Astrocyte (in vitro differentiated cells and primary cell): ENCODE measurements at regions not wholly inside any gene's neighbourhood (a gene's known extent, or its start where the extent isn't known, plus 50 kb on each side); places are given as distances from the start of the nearest gene placed in this dataset.

Experiments
- DNase-seq: peaks from one replicate; pipeline ENCODE4 v3.0.0-alpha.2; 2010; ENCODE audit warnings: low read depth
- FAIRE-seq: peaks from 2 replicates; lab custom pipeline; 2011; peaks lifted over from hg19 to GRCh38; lab: Jason Lieb, UNC
- H2AFZ ChIP-seq: 2 replicates; pipeline ENCODE4 v1.6.0; 2012; ENCODE audit warnings: low read depth, low read length, inconsistent platforms
- H3K27ac ChIP-seq: 2 replicates; pipeline ENCODE4 v1.5.1; 2011; ENCODE audit warnings: low read depth, low read length, inconsistent platforms
- H3K27me3 ChIP-seq: 2 replicates; pipeline ENCODE4 v1.6.0; 2011; ENCODE audit warnings: low read length, inconsistent platforms; ENCODE audit not compliant: insufficient read depth
- H3K36me3 ChIP-seq: 2 replicates; pipeline ENCODE4 v1.5.1; 2011; ENCODE audit warnings: low read length, inconsistent platforms; ENCODE audit not compliant: insufficient read depth
- H3K4me1 ChIP-seq: 2 replicates; pipeline ENCODE4 v1.5.1; 2011; ENCODE audit warnings: low read length, inconsistent platforms; ENCODE audit not compliant: insufficient read depth
- H3K4me2 ChIP-seq: 2 replicates; pipeline ENCODE4 v1.6.0; 2012; ENCODE audit warnings: low read length, inconsistent platforms
- H3K4me3 ChIP-seq: 2 replicates; pipeline ENCODE4 v1.5.1; 2011; ENCODE audit warnings: low read depth, mild to moderate bottlenecking, low read length, inconsistent platforms; ENCODE audit not compliant: insufficient read depth
- H3K79me2 ChIP-seq: 2 replicates; pipeline ENCODE4 v1.6.0; 2012; ENCODE audit warnings: mild to moderate bottlenecking, low read length, inconsistent platforms; ENCODE audit not compliant: insufficient read depth
- H3K9ac ChIP-seq: 2 replicates; pipeline ENCODE4 v1.6.0; 2012; ENCODE audit warnings: mild to moderate bottlenecking, low read length, inconsistent platforms
- H3K9me3 ChIP-seq: 2 replicates; pipeline ENCODE4 v1.5.1; 2012; ENCODE audit warnings: low read depth, mild to moderate bottlenecking, low read length, inconsistent platforms; ENCODE audit not compliant: insufficient read depth
- H4K20me1 ChIP-seq: 2 replicates; pipeline ENCODE4 v1.6.0; 2012; ENCODE audit warnings: low read length, inconsistent platforms; ENCODE audit not compliant: insufficient read depth
- H3K27ac Mint-ChIP-seq: one replicate; pipeline ENCODE4 v1.8.0; 2021; ENCODE audit warnings: mild to moderate bottlenecking, mixed read lengths; ENCODE audit not compliant: unreplicated experiment
- H3K27me3 Mint-ChIP-seq: one replicate; pipeline ENCODE4 v1.8.0; 2021; ENCODE audit warnings: low read depth, mixed read lengths; ENCODE audit not compliant: unreplicated experiment
- H3K36me3 Mint-ChIP-seq: one replicate; pipeline ENCODE4 v1.8.0; 2021; ENCODE audit warnings: low read depth, mixed read lengths; ENCODE audit not compliant: unreplicated experiment
- H3K4me1 Mint-ChIP-seq: one replicate; pipeline ENCODE4 v1.8.0; 2021; ENCODE audit warnings: low read depth, mixed read lengths; ENCODE audit not compliant: unreplicated experiment
- H3K4me3 Mint-ChIP-seq: one replicate; pipeline ENCODE4 v1.8.0; 2021; ENCODE audit warnings: mild to moderate bottlenecking, moderate library complexity, mixed read lengths; ENCODE audit not compliant: unreplicated experiment
- H3K9me3 Mint-ChIP-seq: one replicate; pipeline ENCODE4 v1.8.0; 2021; ENCODE audit warnings: mild to moderate bottlenecking, mixed read lengths; ENCODE audit not compliant: unreplicated experiment
- EZH2 ChIP-seq: IDR thresholded peaks from 2 replicates; pipeline ENCODE4 v1.6.1; 2012; ENCODE audit warnings: mild to moderate bottlenecking, low read length, inconsistent platforms; ENCODE audit not compliant: insufficient read depth
- TF ChIP-seq, protein P1 (sequence below): IDR thresholded peaks from 2 replicates; pipeline ENCODE4 v1.5.1; 2011; ENCODE audit warnings: low read depth, mild to moderate bottlenecking, inconsistent platforms, low read length, moderate library complexity; ENCODE audit not compliant: insufficient read depth

DNA sequence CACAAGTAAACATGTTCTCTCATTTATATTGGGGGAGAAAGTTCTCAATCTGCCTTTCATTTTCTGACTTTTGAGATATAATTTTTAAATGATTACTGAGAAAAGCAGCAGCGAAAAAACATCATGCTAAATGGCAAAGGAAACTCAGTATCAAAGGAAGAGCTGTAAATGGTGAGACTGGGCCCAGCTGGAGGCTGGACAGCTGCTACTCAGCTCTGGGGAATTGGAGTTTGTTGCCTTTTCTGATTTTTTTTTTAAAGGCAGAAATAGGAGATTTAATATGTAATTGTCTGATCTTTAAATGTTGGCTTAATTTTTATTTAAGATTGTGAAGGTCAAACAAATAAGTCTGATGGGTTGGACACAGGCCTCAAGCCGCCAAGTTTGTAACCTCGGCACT is 137.1 kb upstream of the TACR1 start:
- no peak overlapping the region for H3K4me3 Mint-ChIP-seq
- no peaks in the 10 kb centered on the region for H3K4me1 Mint-ChIP-seq
- no peak for TF ChIP-seq EZH2
- TF ChIP-seq, protein P1, sequence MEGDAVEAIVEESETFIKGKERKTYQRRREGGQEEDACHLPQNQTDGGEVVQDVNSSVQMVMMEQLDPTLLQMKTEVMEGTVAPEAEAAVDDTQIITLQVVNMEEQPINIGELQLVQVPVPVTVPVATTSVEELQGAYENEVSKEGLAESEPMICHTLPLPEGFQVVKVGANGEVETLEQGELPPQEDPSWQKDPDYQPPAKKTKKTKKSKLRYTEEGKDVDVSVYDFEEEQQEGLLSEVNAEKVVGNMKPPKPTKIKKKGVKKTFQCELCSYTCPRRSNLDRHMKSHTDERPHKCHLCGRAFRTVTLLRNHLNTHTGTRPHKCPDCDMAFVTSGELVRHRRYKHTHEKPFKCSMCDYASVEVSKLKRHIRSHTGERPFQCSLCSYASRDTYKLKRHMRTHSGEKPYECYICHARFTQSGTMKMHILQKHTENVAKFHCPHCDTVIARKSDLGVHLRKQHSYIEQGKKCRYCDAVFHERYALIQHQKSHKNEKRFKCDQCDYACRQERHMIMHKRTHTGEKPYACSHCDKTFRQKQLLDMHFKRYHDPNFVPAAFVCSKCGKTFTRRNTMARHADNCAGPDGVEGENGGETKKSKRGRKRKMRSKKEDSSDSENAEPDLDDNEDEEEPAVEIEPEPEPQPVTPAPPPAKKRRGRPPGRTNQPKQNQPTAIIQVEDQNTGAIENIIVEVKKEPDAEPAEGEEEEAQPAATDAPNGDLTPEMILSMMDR: no peak
- Histone ChIP-seq H2AFZ (no peak overlapping the region), H3K4me2 (no peak overlapping the region), H3K36me3 (no peaks in the 10 kb centered on the region), H3K27ac (no peak overlapping the region), H3K4me3 (no peak overlapping the region), H3K4me1 (no peaks in the 10 kb centered on the region), H3K9me3 (no peaks in the 10 kb centered on the region), H4K20me1 (no peaks in the 10 kb centered on the region), H3K9ac (no peak overlapping the region), H3K27me3 (no peaks in the 10 kb centered on the region), H3K79me2 (no peaks in the 10 kb centered on the region)
- FAIRE-seq (no peak), DNase-seq (no peak)
- H3K9me3 Mint-ChIP-seq: no peaks in the 10 kb centered on the region
- H3K27ac Mint-ChIP-seq: no peak overlapping the region
- H3K27me3 Mint-ChIP-seq: no peaks in the 10 kb centered on the region
- H3K36me3 Mint-ChIP-seq: no peaks in the 10 kb centered on the region

DNA sequence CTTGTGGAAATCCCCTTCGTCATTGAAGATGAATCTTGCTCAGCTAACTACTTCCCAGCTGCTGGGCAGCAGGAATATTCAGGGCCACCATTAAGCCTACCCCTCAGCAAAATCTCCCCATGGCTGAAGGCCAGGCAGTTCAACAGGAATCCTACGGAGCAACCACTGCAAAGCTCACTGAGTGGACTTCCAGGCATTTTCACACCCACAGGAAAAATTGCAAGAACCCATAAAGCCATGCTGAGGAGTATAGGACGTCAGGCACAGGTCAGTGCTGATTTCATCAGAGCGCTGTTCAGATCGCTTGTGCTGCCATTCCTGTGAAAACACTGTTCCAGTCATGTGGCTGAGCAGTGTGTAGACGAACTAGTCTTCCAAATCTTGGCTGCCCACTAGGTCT is 134.8 kb upstream of the TACR1 start:
- Histone ChIP-seq H3K9ac (no peak overlapping the region), H3K4me3 (no peak overlapping the region), H4K20me1 (no peaks in the 10 kb centered on the region), H3K27me3 (no peaks in the 10 kb centered on the region), H3K79me2 (no peaks in the 10 kb centered on the region), H3K36me3 (no peaks in the 10 kb centered on the region), H3K27ac (no peak overlapping the region), H3K9me3 (no peaks in the 10 kb centered on the region), H3K4me2 (no peak overlapping the region), H2AFZ (no peak overlapping the region), H3K4me1 (no peaks in the 10 kb centered on the region)
- H3K4me1 Mint-ChIP-seq: no peaks in the 10 kb centered on the region
- no peaks in the 10 kb centered on the region for H3K9me3 Mint-ChIP-seq
- H3K36me3 Mint-ChIP-seq: no peaks in the 10 kb centered on the region
- H3K27ac Mint-ChIP-seq: no peak overlapping the region
- FAIRE-seq (no peak), DNase-seq (no peak)
- H3K4me3 Mint-ChIP-seq: no peak overlapping the region
- TF ChIP-seq EZH2: no peak
- TF ChIP-seq, protein P1: no peak
- H3K27me3 Mint-ChIP-seq: no peaks in the 10 kb centered on the region

DNA sequence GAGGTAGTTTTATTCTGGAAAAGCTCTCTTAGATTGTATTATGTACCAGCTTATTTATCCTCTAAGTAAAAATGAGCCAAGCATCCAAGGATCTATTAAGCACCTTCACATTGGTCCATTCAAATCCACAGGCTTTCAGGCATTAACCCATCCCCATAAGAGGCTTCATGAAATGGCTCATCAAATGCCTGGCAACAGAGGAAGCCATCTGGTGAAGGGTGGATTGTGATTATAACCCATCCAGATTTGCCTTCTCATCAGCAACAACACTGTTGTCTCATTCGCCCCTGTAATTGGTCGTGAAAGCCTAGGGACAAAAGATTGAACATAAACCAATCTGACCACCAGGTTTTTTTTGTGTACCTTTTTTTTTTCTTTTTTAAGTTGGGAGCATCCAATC is 134.3 kb upstream of the TACR1 start:
- TF ChIP-seq, protein P1: no peak
- no peak for TF ChIP-seq EZH2
- H4K20me1 ChIP-seq: no peaks in the 10 kb centered on the region
- FAIRE-seq (no peak), DNase-seq (no peak)
- Mint-ChIP-seq H3K36me3 (no peaks in the 10 kb centered on the region), H3K27ac (no peak overlapping the region), H3K4me1 (no peaks in the 10 kb centered on the region), H3K4me3 (no peak overlapping the region), H3K27me3 (no peaks in the 10 kb centered on the region), H3K9me3 (no peaks in the 10 kb centered on the region)
- no peaks in the 10 kb centered on the region for H3K79me2 ChIP-seq
- H3K36me3 ChIP-seq: no peaks in the 10 kb centered on the region
- H3K9ac ChIP-seq: no peak overlapping the region
- no peak overlapping the region for H2AFZ ChIP-seq
- H3K4me2 ChIP-seq: no peak overlapping the region
- no peaks in the 10 kb centered on the region for H3K4me1 ChIP-seq
- no peaks in the 10 kb centered on the region for H3K27me3 ChIP-seq
- H3K4me3 ChIP-seq: no peak overlapping the region
- H3K9me3 ChIP-seq: no peaks in the 10 kb centered on the region
- H3K27ac ChIP-seq: no peak overlapping the region
